ENCODE measurements at regions not wholly inside any gene's neighbourhood (a gene's known extent, or its start where the extent isn't known, plus 50 kb on each side); places are given as distances from the start of the nearest gene placed in this dataset.
"Not testable (repeated sequence)": the region's sequence is repeated elsewhere in the genome, so short reads cannot be mapped to it uniquely, and the experiment has no call there.

GRCh38 chr13:94854688-94855087 is 142.3 kb upstream of the SOX21 start:
- intact Hi-C loops (cut with DNase I; ENCODE audit: low total_unique reads), result no loop called here
- Histone ChIP-seq H3K27ac (no peak overlapping the region), H3K4me3 (no peak overlapping the region), H3K4me1 (no peaks in the 10 kb centered on the region), H3K27me3 (no peaks in the 10 kb centered on the region), H3K36me3 (no peaks in the 10 kb centered on the region), H3K9me3 (no peaks in the 10 kb centered on the region)
- in situ Hi-C loops (cut with MboI; ENCODE audit: low pct_ligation_motif_present in 1 of 4, low pct_unique_long_range_greater_than_20kb in 1 of 4, low sequenced_read_pairs in 3 of 4), result no loop called here
- no peak for DNase-seq
- TF ChIP-seq EP300 (IDR thresholded peaks at IDR 0.05; ENCODE audit: low read depth), result no peak
- TF ChIP-seq CTCF (IDR thresholded peaks at IDR 0.05), result no peak
- no peak for TF ChIP-seq POLR2AphosphoS5 (IDR thresholded peaks at IDR 0.05)
- no peak for TF ChIP-seq POLR2A (IDR thresholded peaks at IDR 0.05)
- 56 to 60% methylated on average over 1 of the region's 1 CpG for WGBS, 2 donors (ENCODE audit: low coverage in 1 of 2)

- no peak for TF ChIP-seq EP300 (IDR thresholded peaks at IDR 0.05; ENCODE audit: low read depth)
- TF ChIP-seq POLR2AphosphoS5 (IDR thresholded peaks at IDR 0.05), result no peak
- no peak for TF ChIP-seq POLR2A (IDR thresholded peaks at IDR 0.05)
- TF ChIP-seq CTCF (IDR thresholded peaks at IDR 0.05), result no peak
- Histone ChIP-seq H3K9me3 (no peaks in the 10 kb centered on the region), H3K27ac (no peak overlapping the region), H3K36me3 (no peaks in the 10 kb centered on the region), H3K4me3 (no peak overlapping the region), H3K4me1 (no peaks in the 10 kb centered on the region), H3K27me3 (no peaks in the 10 kb centered on the region)
- intact Hi-C loops (cut with DNase I; ENCODE audit: low total_unique reads) (no loop called here), in situ Hi-C loops (cut with MboI; ENCODE audit: low pct_ligation_motif_present in 1 of 4, low pct_unique_long_range_greater_than_20kb in 1 of 4, low sequenced_read_pairs in 3 of 4) (no loop called here)
- WGBS, 2 donors (ENCODE audit: low coverage in 1 of 2), result 94 to 100% methylated on average over 1 of the region's 1 CpG
- DNase-seq, result no peak
Observed at GRCh38 chr13:94851576-94851975, 139.2 kb upstream of the SOX21 start.

- Histone ChIP-seq H3K36me3 (no peaks in the 10 kb centered on the region), H3K9me3 (no peaks in the 10 kb centered on the region), H3K4me3 (no peak overlapping the region), H3K27me3 (no peaks in the 10 kb centered on the region), H3K27ac (no peak overlapping the region), H3K4me1 (no peaks in the 10 kb centered on the region)
- no peak for TF ChIP-seq CTCF (IDR thresholded peaks at IDR 0.05)
- TF ChIP-seq POLR2AphosphoS5 (IDR thresholded peaks at IDR 0.05), result no peak
- TF ChIP-seq EP300 (IDR thresholded peaks at IDR 0.05; ENCODE audit: low read depth), result no peak
- TF ChIP-seq POLR2A (IDR thresholded peaks at IDR 0.05), result no peak
- no peak for DNase-seq
- WGBS, 2 donors (ENCODE audit: low coverage in 1 of 2), result 35 to 56% methylated on average over 1 of the region's 1 CpG
- intact Hi-C loops (cut with DNase I; ENCODE audit: low total_unique reads) (no loop called here), in situ Hi-C loops (cut with MboI; ENCODE audit: low pct_ligation_motif_present in 1 of 4, low pct_unique_long_range_greater_than_20kb in 1 of 4, low sequenced_read_pairs in 3 of 4) (no loop called here)
Observed at GRCh38 chr13:94849254-94849653, 136.9 kb upstream of the SOX21 start.

GRCh38 chr13:94842901-94843300 is 130.6 kb upstream of the SOX21 start:
- no peak for DNase-seq
- Histone ChIP-seq H3K36me3 (no peaks in the 10 kb centered on the region), H3K4me1 (no peaks in the 10 kb centered on the region), H3K9me3 (no peaks in the 10 kb centered on the region), H3K27me3 (no peaks in the 10 kb centered on the region), H3K27ac (no peak overlapping the region), H3K4me3 (no peak overlapping the region)
- in situ Hi-C loops (cut with MboI; ENCODE audit: low pct_ligation_motif_present in 1 of 4, low pct_unique_long_range_greater_than_20kb in 1 of 4, low sequenced_read_pairs in 3 of 4), result no loop called here
- intact Hi-C loops (cut with DNase I; ENCODE audit: low total_unique reads), result no loop called here
- no peak for TF ChIP-seq CTCF (IDR thresholded peaks at IDR 0.05)
- TF ChIP-seq POLR2AphosphoS5 (IDR thresholded peaks at IDR 0.05), result no peak
- no peak for TF ChIP-seq EP300 (IDR thresholded peaks at IDR 0.05; ENCODE audit: low read depth)
- no peak for TF ChIP-seq POLR2A (IDR thresholded peaks at IDR 0.05)

GRCh38 chr13:94837056-94837455 is 124.7 kb upstream of the SOX21 start:
- DNase-seq; intact Hi-C loops (cut with DNase I; ENCODE audit: low total_unique reads); H3K4me3 ChIP-seq; H3K27me3 ChIP-seq; H3K4me1 ChIP-seq; H3K36me3 ChIP-seq; in situ Hi-C loops (cut with MboI; ENCODE audit: low pct_ligation_motif_present in 1 of 4, low pct_unique_long_range_greater_than_20kb in 1 of 4, low sequenced_read_pairs in 3 of 4); H3K9me3 ChIP-seq; H3K27ac ChIP-seq: not testable (repeated sequence)
- 60 to 71% methylated on average over 1 of the region's 1 CpG for WGBS, 2 donors (ENCODE audit: low coverage in 1 of 2)
